ENCODE measurements at regions not wholly inside any gene's neighbourhood (a gene's known extent, or its start where the extent isn't known, plus 50 kb on each side); places are given as distances from the start of the nearest gene placed in this dataset.

- no peaks in the 10 kb centered on the region for H3K36me3 ChIP-seq
- no peaks in the 10 kb centered on the region for H3K4me1 ChIP-seq
- H3K4me3 ChIP-seq: no peak overlapping the region
- no peak for DNase-seq
- H3K27ac ChIP-seq: no peak overlapping the region
- TF ChIP-seq CTCF (IDR thresholded peaks at IDR 0.05): no peak
- no peaks in the 10 kb centered on the region for H3K27me3 ChIP-seq (ENCODE audit: low read depth)
- no peaks in the 10 kb centered on the region for H3K9me3 ChIP-seq
- intact Hi-C loops (cut with DNase I): no loop called here
- no peak for ATAC-seq
These were observed 1666.0 kb downstream of the EFNB2 start for GRCh38 chr13:104869501-104869900.

GRCh38 chr13:104868806-104869205 is 1666.7 kb downstream of the EFNB2 start:
- no peaks in the 10 kb centered on the region for H3K9me3 ChIP-seq
- H3K4me3 ChIP-seq: no peak overlapping the region
- no peak for ATAC-seq
- no peak for DNase-seq
- H3K27ac ChIP-seq: no peak overlapping the region
- TF ChIP-seq CTCF (IDR thresholded peaks at IDR 0.05): no peak
- intact Hi-C loops (cut with DNase I): no loop called here
- no peaks in the 10 kb centered on the region for H3K27me3 ChIP-seq (ENCODE audit: low read depth)
- no peaks in the 10 kb centered on the region for H3K36me3 ChIP-seq
- H3K4me1 ChIP-seq: no peaks in the 10 kb centered on the region

GRCh38 chr13:104855581-104855980 is 1679.9 kb downstream of the EFNB2 start:
- DNase-seq (no peak), ATAC-seq (no peak)
- Histone ChIP-seq H3K4me1 (no peaks in the 10 kb centered on the region), H3K4me3 (no peak overlapping the region), H3K27me3 (ENCODE audit: low read depth) (no peaks in the 10 kb centered on the region), H3K36me3 (no peaks in the 10 kb centered on the region), H3K9me3 (no peaks in the 10 kb centered on the region), H3K27ac (no peak overlapping the region)
- intact Hi-C loops (cut with DNase I): no loop called here
- TF ChIP-seq CTCF (IDR thresholded peaks at IDR 0.05): no peak

GRCh38 chr13:104854698-104855097 is 1680.8 kb downstream of the EFNB2 start:
- no peaks in the 10 kb centered on the region for H3K4me1 ChIP-seq
- no peak for TF ChIP-seq CTCF (IDR thresholded peaks at IDR 0.05)
- no peak overlapping the region for H3K4me3 ChIP-seq
- intact Hi-C loops (cut with DNase I): no loop called here
- H3K27ac ChIP-seq: no peak overlapping the region
- H3K36me3 ChIP-seq: no peaks in the 10 kb centered on the region
- H3K9me3 ChIP-seq: no peaks in the 10 kb centered on the region
- H3K27me3 ChIP-seq (ENCODE audit: low read depth): no peaks in the 10 kb centered on the region
- DNase-seq (no peak), ATAC-seq (no peak)

GRCh38 chr13:104854007-104854406 is 1681.5 kb downstream of the EFNB2 start:
- ATAC-seq: no peak
- H3K4me1 ChIP-seq: no peaks in the 10 kb centered on the region
- DNase-seq: no peak

More at GRCh38 chr13:104854007-104854406, 1681.5 kb downstream of the EFNB2 start:
- H3K36me3 ChIP-seq: no peaks in the 10 kb centered on the region
- H3K27me3 ChIP-seq (ENCODE audit: low read depth): no peaks in the 10 kb centered on the region
- H3K27ac ChIP-seq: no peak overlapping the region
- no peaks in the 10 kb centered on the region for H3K9me3 ChIP-seq
- intact Hi-C loops (cut with DNase I): no loop called here
- TF ChIP-seq CTCF (IDR thresholded peaks at IDR 0.05): no peak
- no peak overlapping the region for H3K4me3 ChIP-seq
